IMR-90 (cell line): ENCODE measurements at regions not wholly inside any gene's neighbourhood (a gene's known extent, or its start where the extent isn't known, plus 50 kb on each side); places are given as distances from the start of the nearest gene placed in this dataset.
"Not testable (repeated sequence)": the region's sequence is repeated elsewhere in the genome, so short reads cannot be mapped to it uniquely, and the experiment has no call there.

ENCODE experiments used
- ATAC-seq: fragments of 200-7000 bp; cut with Tn5 transposase; 2 replicates; pipeline ENCODE4 v1.9.1; 2020; ENCODE audit warnings: low read depth, mild to moderate bottlenecking, moderate library complexity
- BruUV-seq: library from RNA; stranded (reverse); fragments of 400-500 nt; replicated peaks from 2 replicates; lab custom pipeline; 2021; lab: Mats Ljungman, UMichigan
- CTCF ChIA-PET: fragments of 300-600 bp; formaldehyde crosslinking; extraction: SDS; loops from one replicate; lab custom pipeline; 2021; ENCODE audit warnings: antibody characterized with exemption; lab: Yijun Ruan, JAX
- POLR2A ChIA-PET: fragments of 300-600 bp; sonication (Branson Sonifier 250); formaldehyde crosslinking; loops from one replicate; lab custom pipeline; 2022; ENCODE audit warnings: antibody characterized with exemption; ENCODE audit not compliant: unreplicated experiment; lab: Charles Lee
- DNase-seq: peaks from one replicate; pipeline ENCODE4 v3.0.0; 2013
- H2AFZ ChIP-seq: replicated peaks from 2 replicates; pipeline ENCODE3; 2013; ENCODE audit warnings: low read length, mild to moderate bottlenecking; ENCODE audit not compliant: poor library complexity
- H2AK5ac ChIP-seq: 2 replicates; pipeline ENCODE4 v1.6.1; 2013; ENCODE audit warnings: low read depth, low read length, inconsistent platforms
- H2AK9ac ChIP-seq: replicated peaks from 2 replicates; pipeline ENCODE3; 2013; ENCODE audit warnings: mild to moderate bottlenecking, low read depth, low read length, moderate library complexity; ENCODE audit not compliant: poor library complexity
- H2BK120ac ChIP-seq: 2 replicates; pipeline ENCODE4 v1.6.1; 2013; ENCODE audit warnings: low read depth, low read length, inconsistent platforms
- H2BK15ac ChIP-seq: 3 replicates; pipeline ENCODE4 v1.6.1; 2013; ENCODE audit warnings: low read depth, low read length, inconsistent platforms
- H2BK20ac ChIP-seq: 2 replicates; pipeline ENCODE4 v1.6.1; 2013; ENCODE audit warnings: low read depth, mild to moderate bottlenecking, inconsistent platforms, low read length, moderate library complexity
- H2BK5ac ChIP-seq: 2 replicates; pipeline ENCODE4 v1.6.1; 2013; ENCODE audit warnings: mild to moderate bottlenecking, low read depth, low read length, inconsistent platforms; ENCODE audit not compliant: poor library complexity, severe bottlenecking
- H3K14ac ChIP-seq: replicated peaks from 2 replicates; pipeline ENCODE4 v1.6.1; 2013; ENCODE audit warnings: low read depth, low read length, inconsistent platforms
- H3K18ac ChIP-seq: 2 replicates; pipeline ENCODE4 v1.6.1; 2013; ENCODE audit warnings: low read depth, low read length, control low read depth
- H3K23ac ChIP-seq: 2 replicates; pipeline ENCODE4 v1.6.1; 2013; ENCODE audit warnings: low read depth, low read length, inconsistent platforms
- H3K27ac ChIP-seq: 2 replicates; pipeline ENCODE4 v1.5.1; 2013; ENCODE audit warnings: mild to moderate bottlenecking, control low read depth, low read length; ENCODE audit not compliant: insufficient read depth
- H3K27me3 ChIP-seq: 2 replicates; pipeline ENCODE4 v1.6.1; 2013; ENCODE audit warnings: low read length; ENCODE audit not compliant: control insufficient read depth, insufficient read depth
- H3K36me3 ChIP-seq: 2 replicates; pipeline ENCODE4 v1.6.1; 2013; ENCODE audit warnings: low read length, mixed read lengths; ENCODE audit not compliant: control insufficient read depth, insufficient read depth
- H3K4ac ChIP-seq: 2 replicates; pipeline ENCODE4 v1.6.1; 2013; ENCODE audit warnings: low read depth, low read length, inconsistent platforms
- H3K4me1 ChIP-seq: 2 replicates; pipeline ENCODE4 v1.6.1; 2013; ENCODE audit warnings: low read length, mixed read lengths; ENCODE audit not compliant: control insufficient read depth, insufficient read depth
- H3K4me2 ChIP-seq: 2 replicates; pipeline ENCODE4 v1.6.1; 2013; ENCODE audit warnings: low read depth, mild to moderate bottlenecking, control low read depth, low read length, moderate library complexity
- H3K4me3 ChIP-seq: 2 replicates; pipeline ENCODE4 v1.5.1; 2013; ENCODE audit warnings: low read depth, mild to moderate bottlenecking, control low read depth, low read length, moderate library complexity; ENCODE audit not compliant: insufficient read depth
- H3K56ac ChIP-seq: 2 replicates; pipeline ENCODE4 v1.6.1; 2013; ENCODE audit warnings: low read length, inconsistent platforms; ENCODE audit not compliant: insufficient read depth; ENCODE audit errors: extremely low read depth
- H3K79me1 ChIP-seq, 2 experiments: 2 replicates each; pipeline ENCODE4 v1.6.1; 2013; ENCODE audit warnings: low read length in 2 of 2, inconsistent platforms in 1 of 2, low read depth in 1 of 2
- H3K9ac ChIP-seq: 2 replicates; pipeline ENCODE4 v1.6.1; 2013; ENCODE audit warnings: low read depth, low read length, control low read depth
- H3K9me1 ChIP-seq: 2 replicates; pipeline ENCODE4 v1.6.1; 2013; ENCODE audit warnings: low read length, inconsistent platforms; ENCODE audit not compliant: insufficient read depth
- H3K9me3 ChIP-seq: 2 replicates; pipeline ENCODE4 v1.6.1; 2013; ENCODE audit warnings: low read length; ENCODE audit not compliant: control insufficient read depth, insufficient read depth
- H4K20me1 ChIP-seq: 2 replicates; pipeline ENCODE4 v1.6.1; 2013; ENCODE audit warnings: low read length, inconsistent platforms; ENCODE audit not compliant: insufficient read depth
- H4K5ac ChIP-seq: 2 replicates; pipeline ENCODE4 v1.6.1; 2013; ENCODE audit warnings: mild to moderate bottlenecking, low read depth, low read length, control low read depth
- H4K8ac ChIP-seq, 2 experiments: 2 replicates each; pipeline ENCODE4 v1.6.1; 2013; ENCODE audit warnings: low read depth in 2 of 2, low read length in 2 of 2, control low read depth in 1 of 2, inconsistent platforms in 1 of 2
- H4K91ac ChIP-seq: 2 replicates; pipeline ENCODE4 v1.6.1; 2013; ENCODE audit warnings: low read depth, low read length, inconsistent platforms; ENCODE audit not compliant: insufficient read depth
- MAFK ChIP-seq: IDR thresholded peaks from 2 replicates; pipeline ENCODE4 v1.6.1; 2012; ENCODE audit warnings: low read depth, low read length, improper control_type of control experiment
- RCOR1 ChIP-seq: IDR thresholded peaks from 2 replicates; pipeline ENCODE4 v1.6.1; 2012; ENCODE audit warnings: mild to moderate bottlenecking, low read length, improper control_type of control experiment; ENCODE audit not compliant: insufficient replicate concordance
- SMC3 ChIP-seq: fragments of 150-350 bp; IDR thresholded peaks from 2 replicates; pipeline ENCODE4 v1.6.1; 2016; ENCODE audit warnings: low read depth, mild to moderate bottlenecking, antibody characterized with exemption, low read length, moderate library complexity
- WGBS, 2 experiments: methylation state at CpG; one replicate each; pipeline versions ENCODE4 v1.1.5 to v1.1.7; 2013; ENCODE audit warnings: missing lambda C conversion rate in 2 of 2; ENCODE audit not compliant: insufficient read length in 1 of 2; ENCODE audit errors: extremely low coverage in 2 of 2; 5-methylcytosine and 5-hydroxymethylcytosine counted together
- dilution Hi-C: fragments of 300-500 bp; cut with HindIII; formaldehyde crosslinking; loops from one replicate; pipeline ENCODE4 v1.14.3; 2018; ENCODE audit warnings: low sequenced_read_pairs; ENCODE audit not compliant: unreplicated experiment
- in situ Hi-C: fragments of 300-500 bp; cut with MboI; formaldehyde crosslinking; loops from 3 replicates; pipeline ENCODE4 v1.14.3; 2019; ENCODE audit warnings: low sequenced_read_pairs, inconsistent platforms, mixed read lengths
- intact Hi-C: fragments of 100-400 bp; cut with micrococcal nuclease; formaldehyde crosslinking; loops from 2 replicates; pipeline ENCODE4 v1.10.0; 2022

- H3K4me1 ChIP-seq = no peaks in the 10 kb centered on the region
- H3K79me1 ChIP-seq = no peaks in the 10 kb centered on the region
- no peak for ATAC-seq
- H3K23ac ChIP-seq = no peak overlapping the region
- no peaks in the 10 kb centered on the region for H3K36me3 ChIP-seq
- H3K56ac ChIP-seq = no peak overlapping the region
- H2BK5ac ChIP-seq = no peak overlapping the region
- no peaks in the 10 kb centered on the region for H4K20me1 ChIP-seq
- H2BK15ac ChIP-seq = no peak overlapping the region
- dilution Hi-C loops (no loop called here), in situ Hi-C loops (no loop called here), intact Hi-C loops (no loop called here)
- H2AK5ac ChIP-seq = no peak overlapping the region
- CTCF ChIA-PET = no interaction called here
- H3K4ac ChIP-seq = no peak overlapping the region
- H2BK20ac ChIP-seq = no peak overlapping the region
- no peak overlapping the region for H4K8ac ChIP-seq
- H3K9me3 ChIP-seq = peaks cover 2% of the 10 kb centered on the region
- no peak overlapping the region for H4K91ac ChIP-seq
- no peak overlapping the region for H4K5ac ChIP-seq
- no peak overlapping the region for H2AK9ac ChIP-seq
- no peak overlapping the region for H3K4me3 ChIP-seq
- POLR2A ChIA-PET = no interaction called here
- H2BK120ac ChIP-seq = no peak overlapping the region
- H3K27ac ChIP-seq = no peak overlapping the region
- no peak for TF ChIP-seq MAFK
- TF ChIP-seq SMC3 = no peak
- TF ChIP-seq RCOR1 = no peak
- no peak overlapping the region for H3K9ac ChIP-seq
- no peak overlapping the region for H3K18ac ChIP-seq
- BruUV-seq = no TSS peak
- no peaks in the 10 kb centered on the region for H3K27me3 ChIP-seq
- no CpG with 5 or more reads among the region's 2 CpGs for WGBS, 2 experiments
- no peaks in the 10 kb centered on the region for H3K9me1 ChIP-seq
- no peak overlapping the region for H3K4me2 ChIP-seq
- H2AFZ ChIP-seq = no peak overlapping the region
- no peak for DNase-seq
- no peak overlapping the region for H3K14ac ChIP-seq
These were observed 1016.0 kb downstream of the SOCS6 start for GRCh38 chr18:71304856-71305255.

GRCh38 chr18:71303743-71304142, 1014.9 kb downstream of the SOCS6 start:
- H4K91ac ChIP-seq, H3K27ac ChIP-seq, intact Hi-C loops, POLR2A ChIA-PET, H3K27me3 ChIP-seq, H3K4me3 ChIP-seq, H3K9me3 ChIP-seq, H2AK9ac ChIP-seq, H4K20me1 ChIP-seq, H3K23ac ChIP-seq, H3K4me2 ChIP-seq, CTCF ChIA-PET, H4K8ac ChIP-seq, BruUV-seq, H3K4me1 ChIP-seq, DNase-seq, H3K56ac ChIP-seq, in situ Hi-C loops, H2BK20ac ChIP-seq, H2BK15ac ChIP-seq, ATAC-seq, H3K9ac ChIP-seq, H2AK5ac ChIP-seq, H3K79me1 ChIP-seq, H2BK120ac ChIP-seq, H3K9me1 ChIP-seq, H2BK5ac ChIP-seq, H4K5ac ChIP-seq, H3K36me3 ChIP-seq, H3K4ac ChIP-seq, H2AFZ ChIP-seq, H3K18ac ChIP-seq, H3K14ac ChIP-seq, dilution Hi-C loops: not testable (repeated sequence)
- WGBS, 2 experiments = no CpG with 5 or more reads among the region's 3 CpGs
